PC-9 (cell line): ENCODE measurements at regions not wholly inside any gene's neighbourhood (a gene's known extent, or its start where the extent isn't known, plus 50 kb on each side); places are given as distances from the start of the nearest gene placed in this dataset.

Source experiments
- CTCF ChIP-seq: fragments of 200-600 bp; sonication (generic); conservative IDR thresholded peaks from 2 replicates; pipeline ENCODE4 v1.6.1; 2017; ENCODE audit warnings: mixed run types, antibody characterized with exemption, mild to moderate bottlenecking, moderate library complexity
- EZH2 ChIP-seq: fragments of 200-600 bp; sonication (generic); IDR thresholded peaks from 2 replicates; pipeline ENCODE4 v1.8.0; 2017; ENCODE audit warnings: antibody characterized with exemption, low read depth

- TF ChIP-seq CTCF (no peak), EZH2 (no peak)
These were observed 673.0 kb downstream of the USP25 start for GRCh38 chr21:16402752-16403151.
